ENCODE measurements at regions not wholly inside any gene's neighbourhood (a gene's known extent, or its start where the extent isn't known, plus 50 kb on each side); places are given as distances from the start of the nearest gene placed in this dataset.

DNA sequence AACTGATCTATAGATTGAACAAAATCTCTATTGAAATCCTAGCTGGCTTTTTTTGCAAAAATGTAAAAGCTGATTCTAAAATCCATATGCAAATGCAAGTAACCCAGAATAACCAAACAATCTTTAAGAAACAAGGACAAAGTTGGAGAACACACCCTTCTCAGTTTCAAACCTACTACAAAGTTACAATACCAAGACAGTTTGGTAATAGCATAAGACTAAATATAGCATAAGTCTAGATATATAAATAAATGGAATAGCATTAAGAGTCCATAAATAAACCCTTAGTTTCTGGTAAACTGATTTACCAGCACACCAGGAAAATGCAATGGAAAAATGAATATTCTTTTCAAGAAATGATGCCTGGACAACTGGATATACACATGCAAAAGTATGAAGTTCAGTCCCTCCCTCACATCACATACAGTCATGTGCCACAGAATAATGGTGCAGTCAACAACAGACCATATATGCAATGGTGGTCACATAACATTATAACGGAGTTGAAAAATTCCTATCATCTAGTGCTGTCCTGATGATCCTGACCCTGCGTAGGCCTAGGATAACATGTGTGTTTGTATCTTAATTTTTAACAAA, 94.5 kb upstream of the GRIN2B start:
- TF ChIP-seq, protein P1, sequence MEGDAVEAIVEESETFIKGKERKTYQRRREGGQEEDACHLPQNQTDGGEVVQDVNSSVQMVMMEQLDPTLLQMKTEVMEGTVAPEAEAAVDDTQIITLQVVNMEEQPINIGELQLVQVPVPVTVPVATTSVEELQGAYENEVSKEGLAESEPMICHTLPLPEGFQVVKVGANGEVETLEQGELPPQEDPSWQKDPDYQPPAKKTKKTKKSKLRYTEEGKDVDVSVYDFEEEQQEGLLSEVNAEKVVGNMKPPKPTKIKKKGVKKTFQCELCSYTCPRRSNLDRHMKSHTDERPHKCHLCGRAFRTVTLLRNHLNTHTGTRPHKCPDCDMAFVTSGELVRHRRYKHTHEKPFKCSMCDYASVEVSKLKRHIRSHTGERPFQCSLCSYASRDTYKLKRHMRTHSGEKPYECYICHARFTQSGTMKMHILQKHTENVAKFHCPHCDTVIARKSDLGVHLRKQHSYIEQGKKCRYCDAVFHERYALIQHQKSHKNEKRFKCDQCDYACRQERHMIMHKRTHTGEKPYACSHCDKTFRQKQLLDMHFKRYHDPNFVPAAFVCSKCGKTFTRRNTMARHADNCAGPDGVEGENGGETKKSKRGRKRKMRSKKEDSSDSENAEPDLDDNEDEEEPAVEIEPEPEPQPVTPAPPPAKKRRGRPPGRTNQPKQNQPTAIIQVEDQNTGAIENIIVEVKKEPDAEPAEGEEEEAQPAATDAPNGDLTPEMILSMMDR (IDR thresholded peaks at IDR 0.05; ENCODE audit: low read depth, low read length): no peak
- TF ChIP-seq MYC (IDR thresholded peaks at IDR 0.05; ENCODE audit: low read depth, low read length): no peak
- no peak for TF ChIP-seq POLR2A (IDR thresholded peaks at IDR 0.05; ENCODE audit: extremely low read depth, insufficient read length)
